ENCODE measurements at regions not wholly inside any gene's neighbourhood (a gene's known extent, or its start where the extent isn't known, plus 50 kb on each side); places are given as distances from the start of the nearest gene placed in this dataset.

DNA sequence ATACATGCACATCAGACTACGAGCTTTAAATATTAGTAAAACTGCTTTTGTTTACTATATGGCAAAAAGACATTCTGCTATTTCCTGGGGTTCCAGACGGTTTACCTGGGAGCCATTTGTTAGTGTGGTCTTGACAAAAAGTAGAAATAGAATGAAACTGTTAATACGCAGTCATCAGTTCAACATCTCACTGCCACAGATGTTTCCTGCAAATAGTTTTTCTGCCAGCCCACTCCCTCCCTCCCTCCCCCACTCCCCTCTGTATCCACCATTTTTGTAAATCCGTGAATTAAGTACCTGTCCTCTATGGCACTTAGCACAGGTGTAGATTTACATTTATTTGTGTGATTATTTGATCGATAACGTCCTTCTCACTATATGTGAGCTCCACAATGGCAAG, 74.6 kb upstream of the TPK1 start:
- DNase-seq = no peak

DNA sequence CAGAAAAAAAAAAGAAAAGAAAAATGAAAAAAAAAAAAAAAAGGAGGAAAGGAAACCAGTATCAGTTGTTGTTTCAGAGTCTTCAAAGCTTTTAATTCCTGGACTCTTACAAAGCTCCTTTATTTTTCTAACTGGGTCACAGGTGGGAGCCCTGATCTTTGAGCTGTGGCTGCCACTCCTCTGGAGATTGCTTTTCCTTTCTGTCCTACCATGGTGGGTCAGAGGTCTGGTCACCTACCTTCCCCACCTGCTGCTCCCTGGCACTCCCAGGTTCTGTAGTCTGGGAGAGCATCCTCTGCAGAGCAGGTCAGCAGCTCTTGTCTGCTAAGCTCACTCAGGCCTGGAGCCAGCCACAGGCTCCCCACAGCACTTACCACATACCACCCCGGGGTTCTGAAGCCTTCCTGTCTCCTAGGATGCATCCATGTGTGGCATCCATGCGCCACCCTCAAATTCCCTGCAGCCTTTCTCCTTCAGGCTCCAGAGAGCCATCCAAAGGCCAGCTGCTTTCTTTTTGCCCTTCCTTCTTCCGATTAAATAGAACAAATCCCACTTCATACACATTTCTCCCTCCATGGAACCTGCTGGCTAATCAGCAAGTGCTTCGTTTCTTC, 73.2 kb upstream of the TPK1 start:
- no peak for DNase-seq

DNA sequence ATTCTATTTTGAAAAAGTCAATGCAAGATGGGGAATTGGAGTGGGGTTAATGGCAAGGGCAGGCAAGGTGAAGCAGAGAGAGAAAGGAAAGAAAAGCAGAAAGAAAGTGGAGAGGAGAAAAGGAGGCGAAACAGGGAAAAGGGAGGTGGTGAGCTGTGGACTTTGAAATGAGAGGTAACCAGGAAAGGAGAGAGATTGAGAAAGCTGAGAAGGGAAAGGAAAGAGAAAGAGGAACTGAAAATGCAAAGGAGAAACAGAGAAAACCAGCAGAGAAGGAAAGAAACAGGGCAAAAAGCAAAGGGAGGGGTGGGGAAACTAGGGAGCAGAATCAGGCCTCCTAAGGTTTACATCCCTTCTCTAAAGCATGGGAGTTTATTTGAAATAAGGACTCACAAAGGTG, 72.5 kb upstream of the TPK1 start:
- DNase-seq = no peak

DNA sequence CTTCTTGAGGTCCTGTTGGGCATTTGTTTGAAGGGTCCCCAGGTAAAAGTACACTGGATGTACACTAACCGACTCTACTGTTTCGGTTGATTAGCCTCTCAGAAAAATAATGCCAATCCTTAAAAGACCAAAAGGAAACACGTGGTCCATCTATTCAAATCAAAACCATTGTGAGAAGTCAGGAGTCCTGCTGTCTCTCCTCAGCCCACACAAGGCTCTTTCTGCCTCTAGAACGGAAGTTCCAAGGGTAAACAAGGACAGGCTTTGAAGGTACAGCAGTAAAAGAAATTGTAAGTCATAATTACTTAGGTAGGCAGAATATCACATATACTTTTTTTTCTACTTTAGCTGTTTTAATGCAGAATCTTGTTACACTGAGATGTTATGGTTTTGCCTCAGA, 71.7 kb upstream of the TPK1 start:
- DNase-seq = no peak

DNA sequence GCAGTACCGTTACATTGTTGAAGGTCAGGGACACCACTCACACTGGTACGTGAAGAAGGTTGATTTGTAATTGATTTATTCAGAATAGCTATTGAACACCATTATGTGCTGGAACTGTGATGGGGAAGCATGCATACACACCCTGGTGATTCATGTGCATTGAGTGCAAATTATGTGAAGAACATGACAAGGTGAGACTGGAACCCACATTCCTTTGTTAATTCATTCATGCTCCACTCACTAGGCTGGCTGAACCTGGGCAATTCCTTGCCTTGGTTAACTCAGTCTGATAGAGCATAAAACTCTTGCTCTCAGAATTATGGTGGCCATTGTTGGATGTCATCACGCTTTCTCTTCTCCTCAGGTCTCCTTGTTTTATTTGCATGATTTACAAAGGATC, 67.3 kb upstream of the TPK1 start:
- no peak for DNase-seq

DNA sequence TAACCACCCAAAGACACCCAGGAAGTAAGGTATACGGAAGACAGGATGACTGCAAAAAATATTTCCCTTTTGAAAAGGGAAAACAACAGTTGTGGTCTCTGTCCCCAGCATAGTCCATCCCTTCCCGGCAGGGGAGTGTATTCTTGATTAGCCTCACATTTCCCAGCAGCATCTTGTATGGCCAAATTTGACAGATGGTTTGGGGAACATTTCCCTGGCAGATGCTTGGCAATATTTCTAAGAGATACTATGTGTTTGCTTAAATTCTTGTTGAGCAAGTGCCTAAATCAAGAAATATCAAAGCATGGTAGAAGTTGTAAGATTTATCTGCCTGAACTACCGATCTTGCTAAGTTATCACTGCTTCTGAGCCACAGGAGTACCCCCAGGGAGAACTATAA, 56.9 kb upstream of the TPK1 start:
- no peak for DNase-seq

Data from OCI-M1 (cell line).